Nephron progenitor cell (in vitro differentiated cells): ENCODE measurements at regions not wholly inside any gene's neighbourhood (a gene's known extent, or its start where the extent isn't known, plus 50 kb on each side); places are given as distances from the start of the nearest gene placed in this dataset.
"Not testable (repeated sequence)": the region's sequence is repeated elsewhere in the genome, so short reads cannot be mapped to it uniquely, and the experiment has no call there.

Experiments
- DNase-seq: peaks from one replicate; pipeline ENCODE4 v3.0.0; 2021
- H3K27ac Mint-ChIP-seq: 2 replicates; pipeline ENCODE4 v1.8.0; 2021; ENCODE audit warnings: mild to moderate bottlenecking, moderate library complexity, mixed read lengths
- H3K27me3 Mint-ChIP-seq: 2 replicates; pipeline ENCODE4 v1.8.0; 2021; ENCODE audit warnings: mild to moderate bottlenecking, low read depth, mixed read lengths; ENCODE audit not compliant: poor library complexity
- H3K36me3 Mint-ChIP-seq: 2 replicates; pipeline ENCODE4 v1.8.0; 2021; ENCODE audit warnings: low read depth, mixed read lengths
- H3K4me1 Mint-ChIP-seq: 2 replicates; pipeline ENCODE4 v1.8.0; 2021; ENCODE audit warnings: mixed read lengths
- H3K4me3 Mint-ChIP-seq: 2 replicates; pipeline ENCODE4 v1.8.0; 2021; ENCODE audit warnings: mild to moderate bottlenecking, moderate library complexity, mixed read lengths
- H3K9me3 Mint-ChIP-seq: 2 replicates; pipeline ENCODE4 v1.8.0; 2021; ENCODE audit warnings: mild to moderate bottlenecking, moderate library complexity, mixed read lengths
- CTCF ChIP-seq: fragments of 200-600 bp; sonication (generic); IDR thresholded peaks from 2 replicates; pipeline ENCODE4 v1.5.0; 2021; ENCODE audit warnings: antibody characterized with exemption

GRCh38 chr2:10196948-10197696 is 74.6 kb downstream of the RRM2 start:
- peaks cover 19% of the 10 kb centered on the region for H3K9me3 Mint-ChIP-seq
- H3K27me3 Mint-ChIP-seq, result no peaks in the 10 kb centered on the region
- no peak overlapping the region for H3K4me3 Mint-ChIP-seq
- peaks cover 9% of the 10 kb centered on the region for H3K4me1 Mint-ChIP-seq
- no peak for DNase-seq
- H3K27ac Mint-ChIP-seq, result no peak overlapping the region
- peaks cover 29% of the 10 kb centered on the region for H3K36me3 Mint-ChIP-seq
- TF ChIP-seq CTCF, result no peak

- Mint-ChIP-seq H3K36me3 (peaks cover 35% of the 10 kb centered on the region), H3K4me3 (no peak overlapping the region), H3K27ac (no peak overlapping the region), H3K4me1 (peaks cover 14% of the 10 kb centered on the region), H3K27me3 (no peaks in the 10 kb centered on the region), H3K9me3 (peaks cover 19% of the 10 kb centered on the region)
- TF ChIP-seq CTCF, result no peak
- DNase-seq, result no peak
Observed at GRCh38 chr2:10197697-10198076, 75.1 kb downstream of the RRM2 start.

GRCh38 chr2:10198482-10198881 is 75.9 kb downstream of the RRM2 start:
- not testable (repeated sequence) for H3K4me3 Mint-ChIP-seq, H3K27ac Mint-ChIP-seq, DNase-seq, H3K27me3 Mint-ChIP-seq
- H3K4me1 Mint-ChIP-seq, result peaks cover 19% of the 10 kb centered on the region
- H3K9me3 Mint-ChIP-seq, result peaks cover 19% of the 10 kb centered on the region
- peaks cover 36% of the 10 kb centered on the region for H3K36me3 Mint-ChIP-seq

GRCh38 chr2:10201201-10201600 is 78.7 kb downstream of the RRM2 start:
- TF ChIP-seq CTCF, result no peak
- Mint-ChIP-seq H3K36me3 (peaks cover 44% of the 10 kb centered on the region), H3K4me1 (peaks cover 22% of the 10 kb centered on the region), H3K27ac (no peak overlapping the region), H3K9me3 (peaks cover 23% of the 10 kb centered on the region), H3K4me3 (no peak overlapping the region), H3K27me3 (peaks cover 4% of the 10 kb centered on the region)
- DNase-seq, result no peak

GRCh38 chr2:10202131-10202665 is 79.7 kb downstream of the RRM2 start:
- Mint-ChIP-seq H3K27ac (peak overlapping the region; percentile 81), H3K4me1 (peaks cover 22% of the 10 kb centered on the region), H3K27me3 (peaks cover 4% of the 10 kb centered on the region), H3K4me3 (no peak overlapping the region), H3K9me3 (peaks cover 23% of the 10 kb centered on the region), H3K36me3 (peaks cover 51% of the 10 kb centered on the region)
- TF ChIP-seq CTCF, result no peak
- no peak for DNase-seq

- no peak for DNase-seq
- H3K27me3 Mint-ChIP-seq, result peaks cover 7% of the 10 kb centered on the region
- no peak for TF ChIP-seq CTCF
- peaks cover 38% of the 10 kb centered on the region for H3K36me3 Mint-ChIP-seq
- no peak overlapping the region for H3K4me3 Mint-ChIP-seq
- H3K4me1 Mint-ChIP-seq, result peaks cover 32% of the 10 kb centered on the region
- peaks cover 7% of the 10 kb centered on the region for H3K9me3 Mint-ChIP-seq
- no peak overlapping the region for H3K27ac Mint-ChIP-seq
Observed at GRCh38 chr2:10204326-10205161, 82.0 kb downstream of the RRM2 start.
